Fibroblast of pulmonary artery (primary cell): ENCODE measurements at regions not wholly inside any gene's neighbourhood (a gene's known extent, or its start where the extent isn't known, plus 50 kb on each side); places are given as distances from the start of the nearest gene placed in this dataset.
"Not testable (repeated sequence)": the region's sequence is repeated elsewhere in the genome, so short reads cannot be mapped to it uniquely, and the experiment has no call there.

ENCODE experiments used
- DNase-seq: peaks from one replicate; pipeline ENCODE4 v3.0.0-alpha.2; 2010; ENCODE audit warnings: low read depth
- H3K4me3 ChIP-seq: replicated peaks from 2 replicates; pipeline ENCODE4 v1.5.1; 2011; ENCODE audit warnings: low read depth, mild to moderate bottlenecking, control low read depth, low read length, moderate library complexity
- TF ChIP-seq, protein P1 (sequence below): IDR thresholded peaks from 2 replicates; pipeline ENCODE4 v1.5.1; 2011; ENCODE audit warnings: mild to moderate bottlenecking, control low read depth, low read length, inconsistent platforms; ENCODE audit errors: missing control alignments

DNA sequence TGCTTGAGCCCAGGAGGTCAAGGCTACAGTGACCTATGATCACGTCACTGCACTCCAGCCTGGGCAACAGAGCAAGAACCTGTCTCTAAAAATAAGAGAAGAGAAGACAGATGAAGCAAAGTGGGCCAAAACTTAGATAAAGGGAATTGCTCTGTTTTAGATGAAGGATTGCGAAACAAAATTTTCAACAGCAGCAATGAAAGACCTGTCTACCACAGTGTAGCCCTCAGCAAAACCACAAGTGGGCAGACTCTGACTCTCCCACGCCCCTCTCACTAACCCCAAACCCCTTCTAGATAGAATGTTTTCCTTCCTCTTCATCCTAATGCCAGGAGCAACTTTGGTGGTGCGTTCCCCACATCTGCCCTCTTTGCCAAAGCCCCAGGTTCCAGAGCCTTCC, 105.6 kb upstream of the ALDH3B2 start:
- DNase-seq, result peak; percentile 3

DNA sequence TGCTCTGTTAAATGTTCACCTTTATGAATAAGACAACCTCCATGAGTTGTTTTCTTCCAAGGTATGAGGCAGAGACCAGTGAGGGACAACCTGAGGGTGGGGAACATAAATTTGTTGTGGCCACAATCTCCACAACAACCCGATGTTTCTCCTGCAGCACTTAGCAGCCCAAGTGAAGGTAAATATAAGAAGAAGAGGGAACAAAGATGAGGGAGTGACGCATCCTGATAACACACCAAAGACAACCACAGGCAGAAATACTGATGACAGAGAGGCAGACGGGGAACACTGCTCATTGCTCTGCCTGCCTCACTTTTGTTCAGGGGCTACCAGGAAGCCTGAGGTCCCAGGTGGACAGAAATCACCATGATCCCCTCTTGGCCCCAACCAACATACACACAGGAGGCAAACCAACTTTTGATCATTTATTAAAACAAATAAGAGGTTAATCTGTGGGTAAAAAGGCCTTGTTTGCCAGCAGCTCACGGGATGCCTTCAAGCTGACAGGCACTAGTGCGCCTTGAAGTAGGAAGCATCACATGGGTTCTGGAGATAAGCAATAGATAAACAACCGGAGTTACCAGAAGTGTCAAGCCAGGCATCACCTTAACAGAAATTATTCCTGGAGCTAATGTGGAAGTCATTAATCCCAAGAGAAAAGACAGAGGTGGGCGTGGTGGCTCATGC, 104.9 kb upstream of the ALDH3B2 start:
- DNase-seq, H3K4me3 ChIP-seq: not testable (repeated sequence)

More for the DNA sequence above, 105.6 kb upstream of the ALDH3B2 start:
- H3K4me3 ChIP-seq, result no peak overlapping the region
- TF ChIP-seq, protein P1, sequence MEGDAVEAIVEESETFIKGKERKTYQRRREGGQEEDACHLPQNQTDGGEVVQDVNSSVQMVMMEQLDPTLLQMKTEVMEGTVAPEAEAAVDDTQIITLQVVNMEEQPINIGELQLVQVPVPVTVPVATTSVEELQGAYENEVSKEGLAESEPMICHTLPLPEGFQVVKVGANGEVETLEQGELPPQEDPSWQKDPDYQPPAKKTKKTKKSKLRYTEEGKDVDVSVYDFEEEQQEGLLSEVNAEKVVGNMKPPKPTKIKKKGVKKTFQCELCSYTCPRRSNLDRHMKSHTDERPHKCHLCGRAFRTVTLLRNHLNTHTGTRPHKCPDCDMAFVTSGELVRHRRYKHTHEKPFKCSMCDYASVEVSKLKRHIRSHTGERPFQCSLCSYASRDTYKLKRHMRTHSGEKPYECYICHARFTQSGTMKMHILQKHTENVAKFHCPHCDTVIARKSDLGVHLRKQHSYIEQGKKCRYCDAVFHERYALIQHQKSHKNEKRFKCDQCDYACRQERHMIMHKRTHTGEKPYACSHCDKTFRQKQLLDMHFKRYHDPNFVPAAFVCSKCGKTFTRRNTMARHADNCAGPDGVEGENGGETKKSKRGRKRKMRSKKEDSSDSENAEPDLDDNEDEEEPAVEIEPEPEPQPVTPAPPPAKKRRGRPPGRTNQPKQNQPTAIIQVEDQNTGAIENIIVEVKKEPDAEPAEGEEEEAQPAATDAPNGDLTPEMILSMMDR, result no peak

DNA sequence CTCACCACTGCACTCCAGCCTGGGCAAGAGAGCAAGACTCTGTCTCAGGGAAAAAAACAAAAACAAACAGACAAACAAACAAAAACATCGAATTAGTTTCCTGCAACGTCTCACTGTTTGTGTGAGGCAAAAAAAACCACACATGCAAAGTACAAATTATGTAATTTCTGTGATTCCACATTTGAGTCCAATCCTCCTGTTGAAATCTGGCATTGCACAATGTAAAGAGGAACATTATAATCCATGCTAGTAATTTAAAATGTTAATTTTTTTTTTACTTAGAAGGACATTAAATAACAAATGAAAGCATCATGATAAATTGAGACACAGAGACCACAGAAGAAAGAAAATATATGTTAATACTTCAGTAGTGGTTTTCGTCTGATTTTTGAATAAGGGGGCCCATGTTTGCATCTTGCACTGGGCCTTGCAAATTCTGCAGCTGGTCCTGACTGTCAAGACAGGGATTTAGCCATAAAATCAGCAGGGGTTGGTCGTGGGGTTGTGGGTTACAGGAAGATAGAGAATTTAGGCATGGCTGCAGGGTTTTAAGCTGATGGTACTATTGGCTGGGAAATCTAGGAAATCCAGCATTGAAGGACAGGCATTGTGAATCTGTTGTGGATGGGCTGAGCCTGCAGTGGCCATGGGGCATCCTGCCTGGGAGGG, 102.6 kb upstream of the ALDH3B2 start:
- TF ChIP-seq, protein P1, result no peak
- no peak for DNase-seq
- no peak overlapping the region for H3K4me3 ChIP-seq

GRCh38 chr11:67774175-67774574, 99.8 kb upstream of the ALDH3B2 start:
- not testable (repeated sequence) for DNase-seq, H3K4me3 ChIP-seq

DNA sequence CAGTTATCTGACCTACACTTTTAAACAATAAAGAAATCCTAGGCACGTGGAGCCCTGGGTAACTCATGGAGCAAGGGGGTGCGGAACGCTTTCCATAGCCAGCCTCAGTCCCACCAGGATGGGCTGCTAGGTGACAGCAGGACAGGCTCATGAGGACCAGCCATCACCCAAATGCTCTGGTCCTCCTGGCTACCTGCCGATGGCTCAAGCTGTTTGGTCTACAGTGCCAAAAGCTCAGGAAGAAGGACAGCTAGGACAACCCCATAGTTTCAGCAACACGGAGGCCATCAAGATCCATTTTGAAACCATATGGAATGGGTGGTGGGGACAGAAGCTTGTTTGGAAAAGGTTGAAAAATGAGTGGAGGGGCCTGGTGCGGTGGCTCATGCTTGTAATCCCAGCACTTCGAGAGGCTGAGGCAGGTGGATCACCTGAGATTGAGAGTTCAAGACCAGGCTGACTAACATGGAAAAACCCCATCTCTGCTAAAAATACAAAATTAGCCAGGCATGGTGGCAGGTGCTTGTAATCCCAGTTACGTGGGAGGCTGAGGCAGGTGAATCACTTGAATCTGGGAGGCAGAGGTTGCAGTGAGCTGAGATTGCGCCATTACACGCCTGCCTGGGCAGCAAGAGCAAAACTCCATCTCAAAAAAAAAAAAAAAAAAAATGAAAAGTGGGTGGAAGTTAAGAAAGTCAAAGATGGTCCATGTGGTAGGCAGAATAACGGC, 93.7 kb upstream of the ALDH3B2 start:
- not testable (repeated sequence) for DNase-seq, H3K4me3 ChIP-seq

GRCh38 chr11:67761211-67761610, 86.8 kb upstream of the ALDH3B2 start:
- not testable (repeated sequence) for H3K4me3 ChIP-seq, DNase-seq

GRCh38 chr11:67759321-67759720, 84.9 kb upstream of the ALDH3B2 start:
- not testable (repeated sequence) for H3K4me3 ChIP-seq, DNase-seq

DNA sequence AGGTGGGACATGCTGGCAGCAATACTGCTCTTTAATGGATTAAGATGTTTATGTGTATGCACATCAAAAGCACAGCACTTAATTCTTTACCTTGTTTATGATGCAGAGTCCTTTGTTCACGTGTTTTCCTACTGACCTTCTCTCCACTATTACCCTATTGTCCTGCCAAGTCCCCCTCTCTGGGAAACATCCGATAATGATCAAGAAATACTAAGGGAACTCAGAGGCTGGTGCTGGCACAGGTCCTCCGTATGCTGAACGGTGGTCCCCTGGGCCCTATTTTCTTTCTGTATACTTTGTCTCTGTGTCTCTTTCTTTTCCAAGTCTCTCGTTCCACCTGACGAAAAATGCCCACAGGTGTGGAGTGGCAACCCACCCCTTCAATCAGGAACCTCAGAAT, 84.0 kb upstream of the ALDH3B2 start:
- not testable (repeated sequence) for DNase-seq, H3K4me3 ChIP-seq

DNA sequence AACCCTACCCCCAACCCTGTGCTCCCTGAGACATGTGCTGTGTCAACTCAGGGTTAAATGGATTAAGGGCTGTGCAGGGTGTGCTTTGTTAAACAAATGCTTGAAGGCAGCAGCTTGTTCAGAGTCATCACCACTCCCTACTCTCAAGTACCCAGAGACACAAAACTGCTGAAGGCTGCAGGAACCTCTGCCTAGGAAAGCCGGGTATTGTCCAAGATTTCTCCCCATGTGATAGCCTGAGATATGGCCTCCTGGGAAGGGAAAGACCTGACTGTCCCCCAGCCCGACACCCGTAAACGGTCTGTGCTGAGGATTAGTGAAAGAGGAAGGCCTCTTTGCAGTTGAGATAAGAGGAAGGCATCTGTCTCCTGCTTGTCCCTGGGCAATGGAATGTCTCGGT, 83.6 kb upstream of the ALDH3B2 start:
- H3K4me3 ChIP-seq, DNase-seq: not testable (repeated sequence)

DNA sequence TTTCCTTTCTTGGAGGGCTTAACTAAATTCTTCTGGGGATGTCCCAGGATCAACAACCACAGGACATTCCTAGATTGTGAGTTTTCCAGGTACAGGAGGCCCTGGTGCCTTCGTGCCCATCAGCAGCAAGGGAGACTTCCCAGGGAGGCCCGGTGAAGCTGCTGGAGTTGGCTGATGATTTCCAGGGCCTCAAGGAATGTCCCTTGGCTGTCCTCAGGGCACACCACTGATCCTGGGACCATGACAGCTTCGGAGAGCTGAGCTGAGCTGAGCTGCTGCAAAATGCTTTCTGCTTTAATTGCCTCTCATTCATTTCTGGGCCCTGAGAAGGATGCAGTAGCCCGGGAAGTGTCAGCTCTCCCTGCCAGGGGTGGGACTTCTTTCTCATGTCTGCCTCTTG, 79.4 kb upstream of the ALDH3B2 start:
- not testable (repeated sequence) for H3K4me3 ChIP-seq

DNA sequence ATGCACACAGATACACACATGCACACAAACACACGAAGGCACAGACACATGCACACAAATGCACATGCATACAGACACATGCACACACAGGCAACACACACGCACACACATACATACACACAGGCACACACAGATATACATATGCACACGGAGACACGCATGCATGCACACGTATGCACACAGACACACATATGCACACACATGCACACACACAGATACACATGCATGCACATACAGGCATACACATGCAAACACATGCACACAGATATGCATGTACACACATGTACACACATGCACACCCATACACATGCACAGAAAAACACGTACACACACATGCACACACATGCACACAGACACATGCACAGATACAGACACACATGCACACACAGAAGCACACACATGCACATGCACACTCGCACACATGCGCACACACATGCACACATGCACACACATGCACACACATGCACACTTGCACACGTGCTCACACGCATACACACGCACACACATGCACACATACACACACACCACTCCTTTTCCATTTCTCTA, 70.8 kb upstream of the ALDH3B2 start:
- no peak for DNase-seq

More for the DNA sequence above, 79.4 kb upstream of the ALDH3B2 start:
- not testable (repeated sequence) for DNase-seq

GRCh38 chr11:67744231-67744630, 69.8 kb upstream of the ALDH3B2 start:
- not testable (repeated sequence) for H3K4me3 ChIP-seq, DNase-seq

More for the DNA sequence above, 70.8 kb upstream of the ALDH3B2 start:
- no peak overlapping the region for H3K4me3 ChIP-seq
- TF ChIP-seq, protein P1, result no peak

- not testable (repeated sequence) for DNase-seq, H3K4me3 ChIP-seq
These were observed 63.8 kb upstream of the ALDH3B2 start for GRCh38 chr11:67738231-67738630.

DNA sequence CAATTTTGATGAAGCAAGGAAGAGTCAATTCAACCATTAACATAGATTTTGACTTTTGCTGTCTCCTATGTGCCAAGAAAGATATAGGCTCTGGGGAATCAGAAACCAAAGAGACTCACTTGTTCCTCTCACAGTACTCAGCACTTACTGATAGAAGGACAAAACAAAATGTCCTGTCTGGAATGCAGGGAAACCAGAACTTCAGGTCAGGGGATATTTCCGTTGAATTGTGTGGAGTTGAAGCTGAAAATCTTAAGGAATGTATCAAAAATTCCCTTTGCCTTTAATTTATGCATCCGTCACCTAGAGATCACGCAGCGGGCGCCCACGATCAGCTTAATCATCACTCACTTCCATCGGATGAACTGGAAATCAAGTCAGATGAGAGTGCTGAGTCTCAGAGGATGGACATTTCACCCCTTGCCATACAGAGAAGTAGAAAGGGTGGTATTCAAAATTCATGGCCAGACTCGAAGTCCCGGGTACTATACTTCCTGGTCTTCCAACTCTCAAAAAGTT, 63.2 kb upstream of the ALDH3B2 start:
- DNase-seq, H3K4me3 ChIP-seq: not testable (repeated sequence)
